ENCODE measurements at regions not wholly inside any gene's neighbourhood (a gene's known extent, or its start where the extent isn't known, plus 50 kb on each side); places are given as distances from the start of the nearest gene placed in this dataset.
"Not testable (repeated sequence)": the region's sequence is repeated elsewhere in the genome, so short reads cannot be mapped to it uniquely, and the experiment has no call there.

GRCh38 chr5:155148694-155149093 lies 135.1 kb downstream of the KIF4B start:
- Histone ChIP-seq H3K4me1 (no peaks in the 10 kb centered on the region), H3K27me3 (no peaks in the 10 kb centered on the region), H3K36me3 (no peaks in the 10 kb centered on the region), H3K4me3 (no peak overlapping the region), H3K27ac (no peak overlapping the region), H3K9me3 (no peaks in the 10 kb centered on the region)
- TF ChIP-seq POLR2AphosphoS5 (IDR thresholded peaks at IDR 0.05) (no peak), POLR2A (IDR thresholded peaks at IDR 0.05) (no peak), CTCF (IDR thresholded peaks at IDR 0.05) (no peak)
- no peak for DNase-seq (ENCODE audit: low spot score in 2 of 2)
- intact Hi-C loops (cut with DNase I; ENCODE audit: low total_unique reads), result no loop called here

GRCh38 chr5:155150012-155150411 lies 136.5 kb downstream of the KIF4B start:
- H3K36me3 ChIP-seq, result no peaks in the 10 kb centered on the region
- H3K27ac ChIP-seq, result no peak overlapping the region
- TF ChIP-seq CTCF (IDR thresholded peaks at IDR 0.05) (no peak), POLR2A (IDR thresholded peaks at IDR 0.05) (no peak), POLR2AphosphoS5 (IDR thresholded peaks at IDR 0.05) (no peak)
- no peaks in the 10 kb centered on the region for H3K4me1 ChIP-seq
- H3K27me3 ChIP-seq, result no peaks in the 10 kb centered on the region
- no peak overlapping the region for H3K4me3 ChIP-seq
- intact Hi-C loops (cut with DNase I; ENCODE audit: low total_unique reads), result no loop called here
- no peaks in the 10 kb centered on the region for H3K9me3 ChIP-seq
- DNase-seq (ENCODE audit: low spot score in 2 of 2), result no peak

DNA sequence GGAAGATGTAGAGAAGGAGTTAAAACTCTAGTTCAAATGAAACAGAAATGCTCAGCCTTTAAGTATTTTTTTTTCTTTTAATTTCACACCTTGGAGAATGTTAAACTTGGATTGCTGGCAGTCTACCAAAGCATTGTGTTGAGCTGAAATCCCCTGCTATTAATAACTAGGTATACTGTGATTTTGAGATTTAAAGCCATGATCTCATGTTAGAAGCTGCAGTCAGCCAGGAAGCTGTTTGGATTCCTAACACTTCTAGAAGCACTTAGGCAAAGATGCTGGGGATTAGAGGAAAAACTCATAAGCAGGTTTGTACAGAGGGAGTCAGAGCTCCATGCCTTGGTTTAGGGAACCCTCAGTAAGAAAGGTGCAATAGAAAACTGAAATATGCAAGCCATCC lies 141.4 kb downstream of the KIF4B start:
- no peaks in the 10 kb centered on the region for H3K4me1 ChIP-seq
- no peak overlapping the region for H3K27ac ChIP-seq
- H3K9me3 ChIP-seq, result no peaks in the 10 kb centered on the region
- intact Hi-C loops (cut with DNase I; ENCODE audit: low total_unique reads), result no loop called here
- no peak overlapping the region for H3K4me3 ChIP-seq
- no peak for DNase-seq (ENCODE audit: low spot score in 2 of 2)
- TF ChIP-seq POLR2A (IDR thresholded peaks at IDR 0.05) (no peak), CTCF (IDR thresholded peaks at IDR 0.05) (no peak)
- H3K27me3 ChIP-seq, result no peaks in the 10 kb centered on the region
- H3K36me3 ChIP-seq, result no peaks in the 10 kb centered on the region

DNA sequence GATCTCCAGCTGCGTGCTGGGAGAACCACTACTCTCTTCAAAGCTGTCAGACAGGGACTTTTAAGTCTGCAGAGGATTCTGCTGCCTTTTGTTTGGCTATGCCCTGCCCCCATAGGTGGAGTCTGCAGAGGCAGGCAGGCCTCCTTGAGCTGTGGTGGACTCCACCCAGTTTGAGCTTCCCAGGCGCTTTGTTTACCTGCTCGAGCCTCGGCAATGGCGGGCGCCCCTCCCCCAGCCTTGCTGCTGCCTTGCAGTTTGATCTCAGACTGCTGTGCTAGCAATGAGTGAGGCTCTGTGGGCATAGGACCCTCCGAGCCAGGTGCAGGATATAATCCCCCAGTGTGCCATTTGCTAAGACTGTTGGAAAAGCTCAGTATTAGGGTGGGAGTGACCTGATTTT lies 149.5 kb downstream of the KIF4B start:
- H3K4me1 ChIP-seq; H3K27ac ChIP-seq; H3K27me3 ChIP-seq; intact Hi-C loops (cut with DNase I; ENCODE audit: low total_unique reads); H3K9me3 ChIP-seq; DNase-seq (ENCODE audit: low spot score in 2 of 2); H3K4me3 ChIP-seq; H3K36me3 ChIP-seq: not testable (repeated sequence)

- no peak overlapping the region for H3K4me3 ChIP-seq
- H3K9me3 ChIP-seq, result no peaks in the 10 kb centered on the region
- no peaks in the 10 kb centered on the region for H3K27me3 ChIP-seq
- no peak for DNase-seq (ENCODE audit: low spot score in 2 of 2)
- intact Hi-C loops (cut with DNase I; ENCODE audit: low total_unique reads), result no loop called here
- no peaks in the 10 kb centered on the region for H3K36me3 ChIP-seq
- TF ChIP-seq POLR2A (IDR thresholded peaks at IDR 0.05), result no peak
- TF ChIP-seq CTCF (IDR thresholded peaks at IDR 0.05), result no peak
- no peak for TF ChIP-seq POLR2AphosphoS5 (IDR thresholded peaks at IDR 0.05)
- H3K4me1 ChIP-seq, result no peaks in the 10 kb centered on the region
- H3K27ac ChIP-seq, result no peak overlapping the region
Measured at GRCh38 chr5:155167736-155168135, 154.2 kb downstream of the KIF4B start.

- no peaks in the 10 kb centered on the region for H3K36me3 ChIP-seq
- H3K4me1 ChIP-seq, result no peaks in the 10 kb centered on the region
- no peak for DNase-seq (ENCODE audit: low spot score in 2 of 2)
- peaks cover 0 to 12% of the 10 kb centered on the region in 2 donors for H3K9me3 ChIP-seq
- intact Hi-C loops (cut with DNase I; ENCODE audit: low total_unique reads), result no loop called here
- no peak overlapping the region for H3K4me3 ChIP-seq
- no peak overlapping the region for H3K27ac ChIP-seq
- H3K27me3 ChIP-seq, result no peaks in the 10 kb centered on the region
- TF ChIP-seq POLR2A (IDR thresholded peaks at IDR 0.05) (no peak), CTCF (IDR thresholded peaks at IDR 0.05) (no peak), POLR2AphosphoS5 (IDR thresholded peaks at IDR 0.05) (no peak)
Measured at GRCh38 chr5:155181542-155181941, 168.0 kb downstream of the KIF4B start.
